ENCODE measurements at regions not wholly inside any gene's neighbourhood (a gene's known extent, or its start where the extent isn't known, plus 50 kb on each side); places are given as distances from the start of the nearest gene placed in this dataset.

- Histone ChIP-seq H3K27me3 (no peaks in the 10 kb centered on the region), H3K79me2 (no peaks in the 10 kb centered on the region), H4K20me1 (ENCODE audit: insufficient read depth, poor library complexity, severe bottlenecking) (no peaks in the 10 kb centered on the region), H3K9me2 (replicated peaks; ENCODE audit: insufficient read depth) (peaks cover 4% of the 10 kb centered on the region), H3K9me3 (ENCODE audit: low read depth) (no peaks in the 10 kb centered on the region), H3K4me1 (ENCODE audit: insufficient read depth) (no peaks in the 10 kb centered on the region), H3K4me2 (no peak overlapping the region), H3K27ac (no peak overlapping the region), H3K4me3 (no peak overlapping the region), H2AFZ (no peak overlapping the region), H3K36me3 (replicated peaks; ENCODE audit: insufficient read depth, low read depth) (no peaks in the 10 kb centered on the region)
- no peak for DNase-seq (ENCODE audit: low spot score)
- 45% methylated on average over 1 of the region's 1 CpG for WGBS (ENCODE audit: low lambda C conversion rate, missing lambda C conversion rate)
- TF ChIP-seq EZH2phosphoT487 (IDR thresholded peaks at IDR 0.05; ENCODE audit: low read depth, severe bottlenecking, unreplicated experiment): no peak
- no peak for TF ChIP-seq EZH2 (IDR thresholded peaks at IDR 0.05; ENCODE audit: borderline replicate concordance)
- no peak for TF ChIP-seq CTCF (IDR thresholded peaks at IDR 0.05; ENCODE audit: poor library complexity)
These were observed 404.7 kb upstream of the CNKSR2 start for GRCh38 chrX:20969565-20969964.

- Histone ChIP-seq H3K27me3 (no peaks in the 10 kb centered on the region), H3K36me3 (replicated peaks; ENCODE audit: insufficient read depth, low read depth) (no peaks in the 10 kb centered on the region), H3K79me2 (no peaks in the 10 kb centered on the region), H3K9me2 (replicated peaks; ENCODE audit: insufficient read depth) (peaks cover 4% of the 10 kb centered on the region), H4K20me1 (ENCODE audit: insufficient read depth, poor library complexity, severe bottlenecking) (no peaks in the 10 kb centered on the region), H3K4me3 (no peak overlapping the region), H3K4me2 (no peak overlapping the region), H2AFZ (no peak overlapping the region), H3K27ac (no peak overlapping the region), H3K9me3 (ENCODE audit: low read depth) (no peaks in the 10 kb centered on the region), H3K4me1 (ENCODE audit: insufficient read depth) (no peaks in the 10 kb centered on the region)
- DNase-seq (ENCODE audit: low spot score): no peak
- 39% methylated on average over 2 of the region's 2 CpGs for WGBS (ENCODE audit: low lambda C conversion rate, missing lambda C conversion rate)
- TF ChIP-seq CTCF (IDR thresholded peaks at IDR 0.05; ENCODE audit: poor library complexity): no peak
- TF ChIP-seq EZH2phosphoT487 (IDR thresholded peaks at IDR 0.05; ENCODE audit: low read depth, severe bottlenecking, unreplicated experiment): no peak
- TF ChIP-seq EZH2 (IDR thresholded peaks at IDR 0.05; ENCODE audit: borderline replicate concordance): no peak
These were observed 405.2 kb upstream of the CNKSR2 start for GRCh38 chrX:20968996-20969395.

- no peak for TF ChIP-seq EZH2phosphoT487 (IDR thresholded peaks at IDR 0.05; ENCODE audit: low read depth, severe bottlenecking, unreplicated experiment)
- TF ChIP-seq CTCF (IDR thresholded peaks at IDR 0.05; ENCODE audit: poor library complexity): no peak
- no peak for TF ChIP-seq EZH2 (IDR thresholded peaks at IDR 0.05; ENCODE audit: borderline replicate concordance)
- no peak overlapping the region for H3K4me3 ChIP-seq
- H3K27ac ChIP-seq: no peak overlapping the region
- no peak overlapping the region for H3K4me2 ChIP-seq
- H3K27me3 ChIP-seq: no peaks in the 10 kb centered on the region
- H2AFZ ChIP-seq: no peak overlapping the region
- no peaks in the 10 kb centered on the region for H4K20me1 ChIP-seq (ENCODE audit: insufficient read depth, poor library complexity, severe bottlenecking)
- peaks cover 4% of the 10 kb centered on the region for H3K9me2 ChIP-seq (replicated peaks; ENCODE audit: insufficient read depth)
- no peak for DNase-seq (ENCODE audit: low spot score)
- no peaks in the 10 kb centered on the region for H3K36me3 ChIP-seq (replicated peaks; ENCODE audit: insufficient read depth, low read depth)
- H3K9me3 ChIP-seq (ENCODE audit: low read depth): no peaks in the 10 kb centered on the region
- H3K4me1 ChIP-seq (ENCODE audit: insufficient read depth): no peaks in the 10 kb centered on the region
- H3K79me2 ChIP-seq: no peaks in the 10 kb centered on the region
These were observed 406.5 kb upstream of the CNKSR2 start for GRCh38 chrX:20967725-20968124.

Data from hepatocyte (in vitro differentiated cells).